HG03025 (cell line): ENCODE measurements at regions not wholly inside any gene's neighbourhood (a gene's known extent, or its start where the extent isn't known, plus 50 kb on each side); places are given as distances from the start of the nearest gene placed in this dataset.

ENCODE experiments used
- ATAC-seq: cut with Tn5 transposase; IDR thresholded peaks from one replicate; pipeline ENCODE4 v1.9.1; 2021; ENCODE audit warnings: mild to moderate bottlenecking, moderate library complexity; ENCODE audit not compliant: unreplicated experiment, low FRiP score

DNA sequence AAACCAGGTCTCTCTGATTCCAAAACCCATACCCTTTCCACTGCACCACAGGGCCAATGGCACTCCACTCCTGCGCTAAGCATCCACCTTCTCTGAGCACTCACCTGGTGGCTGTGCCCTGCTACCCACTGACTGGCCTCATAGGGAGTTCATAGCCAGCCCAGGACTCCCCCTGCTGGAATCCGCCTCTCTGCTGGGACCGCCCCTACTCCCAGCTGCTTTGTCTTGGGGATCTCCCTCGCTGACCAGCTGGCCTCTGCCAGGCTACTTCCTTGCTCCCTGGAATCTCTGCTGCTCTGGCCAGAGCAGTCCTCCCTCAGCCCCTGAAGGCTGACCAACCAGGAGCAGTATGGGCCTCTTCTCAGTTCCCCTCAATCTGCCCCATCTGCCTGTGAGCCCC lies 129.7 kb downstream of the FAXC start:
- peak; percentile 52 for ATAC-seq

DNA sequence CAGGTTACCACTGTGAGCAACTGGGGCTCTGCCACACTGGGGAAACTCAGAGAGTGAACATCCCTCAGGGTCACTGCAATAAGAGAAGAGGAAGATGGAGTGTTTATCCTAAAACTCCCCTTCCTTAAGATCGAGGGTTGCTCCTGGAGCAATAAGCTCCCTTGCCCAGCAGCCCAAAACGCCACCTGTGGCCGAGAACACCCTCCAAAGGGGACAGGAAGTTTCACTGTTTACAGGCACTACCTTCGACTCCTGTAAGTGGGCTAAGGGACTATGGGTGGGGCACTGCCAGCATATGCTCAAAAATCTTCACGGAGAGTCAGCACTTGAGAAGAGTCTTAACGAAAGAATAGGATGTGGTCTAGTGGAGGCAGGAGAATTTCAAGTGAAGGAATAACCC lies 132.5 kb downstream of the FAXC start:
- ATAC-seq: no peak

DNA sequence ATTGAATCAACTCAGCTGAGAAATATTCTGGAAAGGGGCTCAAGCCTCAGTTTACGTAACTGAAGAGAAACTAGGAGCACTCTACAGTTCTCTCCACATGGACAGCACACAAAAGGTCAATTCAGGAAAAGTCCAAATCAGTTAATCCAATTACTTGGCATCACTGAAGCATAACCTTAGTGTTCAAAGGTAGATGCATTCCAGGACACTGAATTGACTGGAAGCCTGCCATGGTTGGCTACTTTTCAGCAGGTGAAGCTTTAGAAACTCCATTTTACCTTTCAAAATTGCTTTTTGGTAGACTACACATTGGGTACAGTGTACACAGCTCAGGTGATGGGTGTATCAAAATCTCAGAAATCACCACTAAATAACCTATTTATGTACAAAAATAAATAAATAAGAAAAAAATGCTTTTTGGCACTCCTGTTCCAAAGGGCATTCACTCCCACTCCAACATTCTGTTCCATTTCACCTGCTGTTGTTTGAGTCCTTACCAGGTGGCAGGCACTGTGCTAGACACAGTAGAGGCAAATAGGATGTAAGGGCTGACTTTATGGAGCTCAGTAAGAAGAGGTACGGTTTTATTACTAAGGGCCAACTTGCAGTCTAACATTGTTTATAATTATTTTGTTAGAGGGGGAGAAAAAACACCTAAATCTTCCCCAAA lies 153.4 kb downstream of the FAXC start:
- ATAC-seq: no peak

DNA sequence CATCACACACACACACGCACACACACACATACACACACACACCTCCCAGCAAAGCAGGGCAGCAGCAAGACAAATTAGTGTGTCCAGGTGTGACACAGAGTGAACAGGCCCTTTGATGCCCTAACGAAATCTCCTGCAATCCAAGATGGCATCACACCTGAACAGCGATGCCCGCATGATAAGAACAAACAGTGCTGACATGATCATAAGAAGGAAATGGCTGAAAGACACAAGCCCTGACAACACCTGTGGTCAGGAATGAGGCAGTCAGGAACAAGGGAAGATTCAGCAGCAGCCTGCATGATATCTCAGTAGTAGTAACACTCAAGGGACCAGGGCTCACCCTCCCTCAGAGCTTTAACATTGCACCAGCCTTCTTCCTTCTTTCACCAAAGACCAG lies 156.9 kb downstream of the FAXC start:
- ATAC-seq: no peak

DNA sequence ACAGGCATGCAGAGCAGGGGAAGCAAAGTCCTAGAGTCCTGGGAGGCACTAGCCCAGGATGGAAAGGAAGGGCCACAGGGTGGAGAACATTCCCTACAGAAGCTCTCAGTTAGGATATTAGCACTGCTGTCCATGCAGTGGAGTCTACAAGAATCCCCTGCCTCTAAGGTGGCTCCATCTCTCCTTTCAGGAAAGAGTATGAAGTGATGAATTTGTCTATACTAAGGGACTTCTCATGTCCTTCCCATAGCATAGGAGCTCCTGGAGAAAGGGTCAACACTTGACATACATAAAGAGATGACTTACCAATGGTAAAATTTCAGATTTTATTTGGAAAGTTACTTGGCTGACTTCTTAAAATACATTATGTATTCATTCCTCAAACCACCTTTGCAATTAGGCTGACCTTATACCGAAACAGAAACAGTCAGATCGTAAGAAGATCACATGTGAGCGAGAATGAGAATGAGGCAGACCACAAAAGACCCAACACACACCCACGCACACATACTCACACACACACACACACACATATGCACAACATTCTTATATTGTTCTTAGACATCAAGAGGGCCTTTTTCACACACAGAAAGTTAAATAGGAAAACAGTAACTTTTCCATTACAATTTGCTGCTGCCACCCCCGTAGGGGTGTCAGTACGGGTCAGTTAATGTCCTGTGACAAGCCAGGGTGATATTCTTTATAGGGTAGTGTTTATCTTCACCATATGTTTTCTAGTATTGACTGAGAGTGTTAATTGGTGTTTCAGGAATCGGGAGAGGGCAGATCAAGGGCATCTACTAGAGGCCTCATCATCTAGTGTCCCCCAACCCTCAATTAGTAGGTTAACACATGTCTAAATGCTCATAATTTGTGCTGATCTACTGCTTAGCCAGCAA lies 159.4 kb downstream of the FAXC start:
- ATAC-seq: peak; percentile 99

DNA sequence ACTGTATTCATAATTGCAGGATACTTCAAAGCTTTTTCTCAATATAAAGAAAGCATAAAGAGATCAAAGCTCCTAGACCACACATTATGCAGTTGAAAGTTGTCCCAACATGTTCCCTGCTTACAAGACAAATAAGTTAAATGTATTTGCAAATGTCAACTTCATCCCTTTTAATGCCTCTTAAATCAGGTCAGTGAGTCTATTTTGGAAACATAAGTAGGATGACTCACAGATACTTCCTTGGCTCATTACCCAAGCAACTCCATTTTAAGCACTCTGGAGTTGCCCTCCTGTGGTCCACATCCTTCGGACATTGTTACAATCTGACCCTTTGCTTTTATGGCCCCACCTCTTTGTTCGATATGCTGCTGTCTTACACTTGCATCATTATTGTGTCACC lies 162.0 kb downstream of the FAXC start:
- no peak for ATAC-seq

DNA sequence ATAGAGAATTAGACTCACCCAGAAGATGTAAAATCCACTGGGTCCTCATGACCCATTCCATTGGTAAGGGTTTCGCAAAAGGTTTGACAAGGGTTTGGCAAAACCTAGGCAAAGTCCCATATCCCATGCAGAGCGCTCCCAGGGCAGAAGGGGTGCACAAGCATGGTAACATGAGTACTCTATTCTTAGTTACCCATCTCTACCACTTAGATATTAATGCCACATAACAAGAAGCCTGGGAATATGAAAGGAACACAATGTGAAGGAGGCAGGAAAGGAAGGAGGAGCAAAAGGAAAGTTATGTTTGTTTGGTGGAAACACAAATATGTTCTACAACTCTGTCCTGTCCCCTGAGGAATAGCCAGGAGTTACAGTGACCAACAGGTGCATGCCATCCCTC lies 163.1 kb downstream of the FAXC start:
- ATAC-seq: no peak

DNA sequence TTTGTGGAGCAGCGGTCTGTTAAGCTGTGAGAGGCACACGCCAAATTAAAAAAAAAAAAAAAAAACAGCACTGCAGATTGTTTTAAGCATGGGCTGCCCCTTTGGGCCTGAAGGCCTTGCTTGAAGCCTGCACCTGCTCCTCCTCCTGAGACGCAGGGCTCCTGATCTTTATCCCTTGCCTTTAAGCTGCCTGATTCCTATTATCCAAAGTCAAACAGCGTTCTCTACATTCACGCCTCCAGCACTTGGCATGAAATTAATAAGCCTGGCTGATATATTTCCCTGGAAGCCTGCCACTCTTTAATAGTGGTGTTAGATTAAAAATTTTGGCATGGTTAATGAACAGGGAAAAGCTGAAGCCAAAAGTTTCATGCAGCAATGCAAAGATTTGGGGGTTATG lies 163.9 kb downstream of the FAXC start:
- ATAC-seq: no peak

DNA sequence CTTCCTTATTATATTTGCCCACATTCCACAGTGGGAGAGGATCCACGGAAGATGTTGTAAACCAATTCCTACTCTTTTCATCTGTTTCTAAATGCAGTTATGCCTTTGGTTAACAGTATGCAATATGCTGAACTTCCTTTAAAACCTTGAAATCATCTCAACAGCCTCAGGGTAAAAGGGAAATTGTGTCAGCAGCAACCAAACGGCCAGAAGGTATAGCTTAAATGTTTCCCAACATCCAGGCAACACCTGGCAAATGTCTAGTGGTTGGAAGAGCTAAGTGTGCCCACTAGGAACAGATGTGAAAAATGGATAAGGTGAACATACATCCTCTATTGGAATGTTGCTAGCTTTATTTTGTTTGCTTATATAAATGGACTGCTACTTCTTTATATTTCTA lies 164.8 kb downstream of the FAXC start:
- no peak for ATAC-seq

DNA sequence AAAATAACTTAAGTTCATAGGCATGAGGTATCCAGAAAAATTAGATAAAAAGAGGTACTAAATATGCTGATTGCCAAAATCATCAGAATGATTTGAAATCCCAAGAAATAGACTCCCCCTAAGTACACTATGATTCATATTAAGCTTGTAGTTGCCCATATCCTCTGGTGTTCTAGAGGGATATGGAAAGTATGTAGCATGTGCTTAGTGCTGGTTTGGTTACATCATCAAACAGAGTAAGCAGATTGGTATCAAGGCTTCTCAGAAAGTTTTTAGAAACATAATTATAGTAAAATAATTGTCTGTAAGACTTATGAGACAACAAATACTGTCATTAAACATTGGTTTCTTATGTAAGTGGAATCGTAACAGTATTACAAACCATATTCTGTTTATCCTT lies 166.4 kb downstream of the FAXC start:
- no peak for ATAC-seq

DNA sequence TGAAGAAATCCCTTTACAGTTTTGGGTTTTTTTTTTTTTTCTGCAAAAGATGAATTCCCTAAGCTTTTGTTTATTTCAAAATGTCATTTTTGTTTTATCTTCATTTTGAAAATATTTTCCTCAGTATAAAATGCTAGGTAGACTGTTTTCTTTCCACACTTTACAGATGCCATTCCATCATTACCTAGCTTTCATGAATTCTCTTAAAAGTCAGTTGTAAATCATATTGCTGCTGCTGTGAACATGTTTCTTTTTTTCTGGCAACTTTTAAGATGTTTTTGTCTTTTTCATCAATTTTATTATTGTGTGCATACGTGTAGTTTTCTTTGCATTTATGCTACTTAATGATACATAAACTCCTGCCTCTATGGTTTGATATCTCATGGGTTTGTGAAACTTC lies 168.3 kb downstream of the FAXC start:
- ATAC-seq: no peak

DNA sequence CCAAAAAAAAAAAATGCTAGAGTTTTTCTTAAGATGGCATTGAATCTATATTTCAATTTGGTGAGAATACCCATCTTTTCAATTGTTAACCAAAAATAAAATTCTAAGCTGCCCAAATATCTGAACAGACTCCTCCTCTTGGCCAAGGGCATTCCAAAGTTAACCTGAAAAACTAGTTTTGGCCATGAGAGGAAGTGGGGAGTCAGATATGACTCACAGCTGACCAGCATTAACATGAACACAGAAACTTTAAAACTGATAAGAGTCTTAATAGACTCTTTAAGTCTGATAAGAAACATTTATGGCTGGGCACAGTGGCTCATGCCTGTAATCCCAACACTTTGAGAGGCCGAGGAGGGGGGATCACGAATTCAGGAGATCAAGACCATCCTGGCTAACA lies 171.3 kb downstream of the FAXC start:
- ATAC-seq: no peak

DNA sequence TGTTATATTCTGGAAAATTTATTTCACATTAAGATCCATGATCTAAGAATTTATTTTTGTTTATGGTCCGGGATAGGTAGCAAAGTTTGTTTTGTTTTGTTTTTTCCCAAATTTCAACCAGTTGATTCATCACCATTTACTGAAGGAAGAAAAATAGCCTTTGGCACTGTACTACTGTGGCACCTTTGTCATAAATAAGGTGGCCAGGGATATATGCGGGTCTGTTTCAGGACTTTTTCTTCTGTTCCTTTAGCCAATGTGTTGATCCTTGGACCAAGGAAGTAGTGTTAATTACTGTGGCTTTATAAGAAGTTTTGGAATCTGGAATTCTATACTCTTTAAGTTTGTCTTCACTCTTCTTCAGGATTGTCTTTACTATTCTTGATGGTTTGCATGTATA lies 171.7 kb downstream of the FAXC start:
- ATAC-seq: no peak

DNA sequence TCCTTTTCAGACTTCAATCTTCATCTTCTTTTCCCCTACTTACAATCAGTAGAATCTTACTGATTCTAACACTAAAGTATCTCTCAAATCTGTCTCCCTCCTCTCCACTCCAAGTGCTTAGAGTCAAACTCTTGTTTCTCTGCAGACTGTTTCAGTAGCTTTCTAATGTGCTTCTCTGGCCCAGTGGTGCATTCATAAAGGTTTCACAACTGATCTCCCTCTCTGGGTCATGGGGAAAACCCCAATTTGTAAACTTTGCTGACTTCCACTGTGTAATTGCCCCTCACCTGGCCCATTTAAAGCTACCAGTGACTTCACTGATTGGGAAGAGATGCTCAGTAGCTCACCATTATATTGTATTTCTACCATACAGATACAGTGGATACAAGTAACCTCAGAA lies 183.6 kb downstream of the FAXC start:
- peak; percentile 88 for ATAC-seq

DNA sequence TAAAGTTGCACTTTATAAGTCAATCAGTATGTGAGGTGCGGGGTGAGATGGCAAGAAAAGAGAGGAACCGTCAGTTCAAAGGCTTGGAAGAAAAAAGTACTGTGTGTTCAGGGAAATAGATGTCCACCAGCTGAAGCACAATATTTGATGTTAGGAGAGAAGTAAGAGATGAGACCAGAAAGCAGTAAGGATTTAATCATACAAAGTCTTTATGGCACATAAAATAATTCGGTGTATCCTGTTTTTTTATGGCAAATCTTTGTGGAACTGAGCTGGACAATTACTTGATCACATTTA lies 197.2 kb downstream of the FAXC start:
- ATAC-seq: no peak

DNA sequence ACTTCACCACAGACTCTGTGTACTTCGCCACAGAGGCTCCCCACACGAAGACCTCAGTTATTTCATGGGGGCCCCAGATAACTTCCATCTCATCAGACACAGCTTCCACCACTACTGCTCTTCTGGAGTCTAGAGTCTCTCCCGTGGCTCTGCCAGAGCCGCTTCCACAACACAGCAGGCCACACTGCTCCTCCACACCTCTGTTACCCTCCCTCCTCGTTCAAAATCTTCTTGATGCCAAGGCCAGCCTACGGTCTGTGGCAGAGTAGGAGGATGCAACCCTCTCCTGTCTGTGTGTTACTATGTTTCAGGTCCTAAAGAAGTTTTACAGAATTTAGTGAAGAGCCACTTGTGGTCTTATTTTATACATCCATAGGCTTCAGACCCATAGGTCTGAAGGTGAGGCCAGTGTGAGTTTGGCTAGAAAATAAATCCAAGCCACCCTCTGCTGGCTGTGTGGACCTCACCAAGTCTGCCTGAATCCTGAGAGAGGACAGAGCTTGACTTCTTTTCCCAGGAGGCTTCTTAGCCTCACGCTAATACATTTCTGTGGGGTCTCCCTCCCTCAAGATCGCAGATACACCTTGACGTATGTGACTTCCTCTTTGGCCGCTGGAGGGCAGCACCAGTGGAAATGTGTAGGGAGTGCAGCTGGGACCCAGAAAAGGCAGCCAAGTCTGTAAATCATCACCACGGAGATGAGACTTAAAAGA lies 197.7 kb downstream of the FAXC start:
- ATAC-seq: peak; percentile 97

DNA sequence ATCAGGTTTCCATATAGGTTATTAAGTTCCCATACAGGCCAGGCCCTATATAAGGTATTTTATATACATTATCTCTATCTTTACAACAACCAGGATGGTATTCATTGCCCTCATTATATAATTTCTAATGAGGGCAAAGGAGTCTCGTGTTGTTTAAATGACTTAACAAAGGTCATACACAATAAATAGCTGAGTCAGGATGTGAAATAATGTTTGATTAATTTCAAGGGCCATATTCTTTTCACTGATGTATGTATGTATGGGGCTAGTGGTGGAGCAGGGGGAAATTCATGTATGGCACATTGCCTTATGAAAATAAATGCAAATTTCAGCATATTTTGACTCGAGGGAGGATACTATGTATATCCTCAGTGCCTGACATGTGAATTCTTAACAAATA lies 200.7 kb downstream of the FAXC start:
- ATAC-seq: no peak

DNA sequence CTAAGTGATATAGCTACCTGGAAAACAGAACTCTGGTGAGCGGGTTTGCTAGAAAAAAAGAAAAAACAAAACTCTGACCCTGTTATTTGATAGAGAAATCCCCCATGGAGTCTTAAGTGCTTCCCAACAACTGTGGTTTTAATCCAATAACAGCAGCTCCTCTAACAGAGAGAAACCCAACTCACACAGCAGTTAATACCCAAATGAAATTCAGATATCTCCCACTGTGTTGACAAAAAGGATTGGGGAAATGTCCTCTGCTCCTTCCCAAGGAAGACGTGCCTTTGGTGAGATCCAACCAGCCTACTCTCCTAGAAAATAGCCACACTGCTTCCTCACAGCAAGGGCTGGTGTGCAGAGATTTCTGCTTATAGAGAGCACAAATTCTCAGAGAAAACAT lies 200.4 kb upstream of the FBXL4 start:
- no peak for ATAC-seq

DNA sequence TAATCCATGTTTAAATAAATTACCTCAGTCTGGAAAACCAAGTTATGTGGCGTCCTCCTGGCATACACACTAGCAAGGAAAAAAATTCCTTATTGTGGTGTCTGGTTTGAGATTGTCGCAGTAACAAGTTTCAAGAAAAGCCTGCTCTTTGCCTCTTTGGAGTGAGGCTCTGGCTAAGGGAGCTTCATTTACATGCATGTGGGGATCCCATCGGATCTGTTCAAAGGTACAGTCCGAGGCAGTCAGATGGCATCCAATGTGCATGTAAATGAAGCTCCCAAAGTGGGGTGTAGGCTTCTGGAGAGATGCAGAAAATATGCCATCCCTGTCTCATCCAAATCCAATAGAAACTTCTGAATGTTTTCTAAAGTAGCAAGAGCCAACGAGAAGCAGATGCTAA lies 199.5 kb upstream of the FBXL4 start:
- no peak for ATAC-seq

DNA sequence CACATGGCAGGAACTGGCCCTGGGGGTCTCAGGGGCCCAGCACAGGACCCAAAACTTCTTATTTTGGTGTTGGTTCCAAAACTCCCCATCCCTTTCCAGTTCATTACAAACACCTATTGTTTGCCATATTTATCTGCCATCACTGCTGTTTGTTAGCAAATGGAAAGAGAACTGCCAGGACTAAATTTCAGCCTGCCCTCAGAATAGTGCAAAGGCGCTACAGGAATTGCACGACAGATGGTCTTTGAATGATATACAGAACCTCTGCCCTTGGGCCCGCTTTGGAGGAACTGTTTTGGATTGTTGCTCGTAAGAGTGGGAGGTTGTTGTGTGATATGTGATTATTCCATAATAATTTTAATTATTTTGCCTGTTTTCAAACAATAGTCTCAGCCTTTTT lies 199.0 kb upstream of the FBXL4 start:
- no peak for ATAC-seq

DNA sequence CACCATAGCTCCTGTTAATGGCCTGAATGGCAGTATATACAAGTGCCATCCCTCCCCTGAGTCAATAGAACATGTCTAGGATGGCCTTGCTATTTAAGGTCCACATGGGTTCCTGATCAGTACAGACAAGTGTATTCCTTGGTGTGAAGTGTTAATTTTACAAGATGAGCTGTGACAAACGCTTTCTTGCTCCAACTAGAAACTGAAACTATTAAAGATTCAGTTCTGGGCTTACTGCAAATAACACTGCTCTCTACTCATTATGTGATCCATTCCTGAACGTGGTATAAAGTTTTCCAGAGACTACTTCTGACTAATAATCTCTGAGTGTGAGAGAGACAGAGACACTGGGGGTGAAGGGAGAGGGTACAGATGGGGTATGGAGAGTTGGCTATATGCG lies 198.0 kb upstream of the FBXL4 start:
- ATAC-seq: no peak
